ENCODE measurements at regions not wholly inside any gene's neighbourhood (a gene's known extent, or its start where the extent isn't known, plus 50 kb on each side); places are given as distances from the start of the nearest gene placed in this dataset.

GRCh38 chr12:93205361-93205760 lies 172.4 kb upstream of the NUDT4 start:
- H3K36me3 Mint-ChIP-seq (ENCODE audit: insufficient read depth): no peaks in the 10 kb centered on the region
- DNase-seq (ENCODE audit: low spot score, unreplicated experiment): no peak
- H3K4me3 Mint-ChIP-seq (ENCODE audit: low read depth): no peak overlapping the region
- TF ChIP-seq CTCF (IDR thresholded peaks at IDR 0.05; ENCODE audit: unreplicated experiment): no peak
- H3K9me3 Mint-ChIP-seq (ENCODE audit: low read depth): peaks cover 7% of the 10 kb centered on the region
- H3K27me3 Mint-ChIP-seq: no peaks in the 10 kb centered on the region
- no peak overlapping the region for H3K27ac Mint-ChIP-seq
- H3K4me1 Mint-ChIP-seq (ENCODE audit: low read depth): peaks cover 7% of the 10 kb centered on the region

- Mint-ChIP-seq H3K4me3 (ENCODE audit: low read depth) (no peak overlapping the region), H3K27ac (no peak overlapping the region), H3K27me3 (no peaks in the 10 kb centered on the region), H3K9me3 (ENCODE audit: low read depth) (peaks cover 15% of the 10 kb centered on the region), H3K36me3 (ENCODE audit: insufficient read depth) (no peaks in the 10 kb centered on the region), H3K4me1 (ENCODE audit: low read depth) (no peaks in the 10 kb centered on the region)
- no peak for DNase-seq (ENCODE audit: low spot score, unreplicated experiment)
- no peak for TF ChIP-seq CTCF (IDR thresholded peaks at IDR 0.05; ENCODE audit: unreplicated experiment)
These were observed 169.7 kb upstream of the NUDT4 start for GRCh38 chr12:93208011-93208410.

GRCh38 chr12:93214523-93215289 lies 163.0 kb upstream of the NUDT4 start:
- DNase-seq (ENCODE audit: low spot score, unreplicated experiment): no peak
- no peak for TF ChIP-seq CTCF (IDR thresholded peaks at IDR 0.05; ENCODE audit: unreplicated experiment)
- Mint-ChIP-seq H3K4me3 (ENCODE audit: low read depth) (no peak overlapping the region), H3K36me3 (ENCODE audit: insufficient read depth) (no peaks in the 10 kb centered on the region), H3K4me1 (ENCODE audit: low read depth) (no peaks in the 10 kb centered on the region), H3K27ac (no peak overlapping the region), H3K9me3 (ENCODE audit: low read depth) (peaks cover 30% of the 10 kb centered on the region), H3K27me3 (no peaks in the 10 kb centered on the region)

GRCh38 chr12:93215290-93215678 lies 162.4 kb upstream of the NUDT4 start:
- Mint-ChIP-seq H3K27me3 (no peaks in the 10 kb centered on the region), H3K9me3 (ENCODE audit: low read depth) (peaks cover 27% of the 10 kb centered on the region), H3K27ac (no peak overlapping the region), H3K36me3 (ENCODE audit: insufficient read depth) (no peaks in the 10 kb centered on the region), H3K4me3 (ENCODE audit: low read depth) (no peak overlapping the region), H3K4me1 (ENCODE audit: low read depth) (no peaks in the 10 kb centered on the region)
- no peak for TF ChIP-seq CTCF (IDR thresholded peaks at IDR 0.05; ENCODE audit: unreplicated experiment)
- no peak for DNase-seq (ENCODE audit: low spot score, unreplicated experiment)

GRCh38 chr12:93219947-93220346 lies 157.8 kb upstream of the NUDT4 start:
- Mint-ChIP-seq H3K36me3 (ENCODE audit: insufficient read depth) (no peaks in the 10 kb centered on the region), H3K4me1 (ENCODE audit: low read depth) (peaks cover 2% of the 10 kb centered on the region), H3K9me3 (ENCODE audit: low read depth) (peaks cover 18% of the 10 kb centered on the region), H3K4me3 (ENCODE audit: low read depth) (no peak overlapping the region), H3K27ac (no peak overlapping the region), H3K27me3 (no peaks in the 10 kb centered on the region)
- DNase-seq (ENCODE audit: low spot score, unreplicated experiment): no peak
- TF ChIP-seq CTCF (IDR thresholded peaks at IDR 0.05; ENCODE audit: unreplicated experiment): no peak

Measured in progenitor cell of endocrine pancreas (in vitro differentiated cells).